ENCODE measurements at regions not wholly inside any gene's neighbourhood (a gene's known extent, or its start where the extent isn't known, plus 50 kb on each side); places are given as distances from the start of the nearest gene placed in this dataset.

GRCh38 chr1:195934817-195935553, 673.3 kb downstream of the KCNT2 start:
- no peak overlapping the region for H3K4me3 ChIP-seq (ENCODE audit: low read depth, low read length)
- TF ChIP-seq CTCF (IDR thresholded peaks at IDR 0.05; ENCODE audit: insufficient read depth, low read depth, low read length) = no peak
- no peak for DNase-seq (ENCODE audit: low read depth)

GRCh38 chr1:195933835-195934234, 674.4 kb downstream of the KCNT2 start:
- TF ChIP-seq CTCF (IDR thresholded peaks at IDR 0.05; ENCODE audit: insufficient read depth, low read depth, low read length) = no peak
- no peak overlapping the region for H3K4me3 ChIP-seq (ENCODE audit: low read depth, low read length)
- DNase-seq (ENCODE audit: low read depth) = no peak

- no peak for DNase-seq (ENCODE audit: low read depth)
- H3K4me3 ChIP-seq (ENCODE audit: low read depth, low read length) = no peak overlapping the region
- TF ChIP-seq CTCF (IDR thresholded peaks at IDR 0.05; ENCODE audit: insufficient read depth, low read depth, low read length) = no peak
These were observed 692.4 kb downstream of the KCNT2 start for GRCh38 chr1:195915826-195916225.

- no peak overlapping the region for H3K4me3 ChIP-seq (ENCODE audit: low read depth, low read length)
- no peak for DNase-seq (ENCODE audit: low read depth)
These were observed 699.2 kb downstream of the KCNT2 start for GRCh38 chr1:195909061-195909460.

GRCh38 chr1:195908121-195908520, 700.1 kb downstream of the KCNT2 start:
- no peak for TF ChIP-seq CTCF (IDR thresholded peaks at IDR 0.05; ENCODE audit: insufficient read depth, low read depth, low read length)
- no peak overlapping the region for H3K4me3 ChIP-seq (ENCODE audit: low read depth, low read length)
- no peak for DNase-seq (ENCODE audit: low read depth)

More at GRCh38 chr1:195909061-195909460, 699.2 kb downstream of the KCNT2 start:
- TF ChIP-seq CTCF (IDR thresholded peaks at IDR 0.05; ENCODE audit: insufficient read depth, low read depth, low read length) = no peak

- H3K4me3 ChIP-seq (ENCODE audit: low read depth, low read length) = no peak overlapping the region
- TF ChIP-seq CTCF (IDR thresholded peaks at IDR 0.05; ENCODE audit: insufficient read depth, low read depth, low read length) = no peak
- no peak for DNase-seq (ENCODE audit: low read depth)
These were observed 705.0 kb downstream of the KCNT2 start for GRCh38 chr1:195903203-195903602.

GRCh38 chr1:195902779-195903178, 705.5 kb downstream of the KCNT2 start:
- no peak for DNase-seq (ENCODE audit: low read depth)
- no peak overlapping the region for H3K4me3 ChIP-seq (ENCODE audit: low read depth, low read length)
- no peak for TF ChIP-seq CTCF (IDR thresholded peaks at IDR 0.05; ENCODE audit: insufficient read depth, low read depth, low read length)

Measured in fibroblast of villous mesenchyme (primary cell).